ENCODE measurements at regions not wholly inside any gene's neighbourhood (a gene's known extent, or its start where the extent isn't known, plus 50 kb on each side); places are given as distances from the start of the nearest gene placed in this dataset.

DNA sequence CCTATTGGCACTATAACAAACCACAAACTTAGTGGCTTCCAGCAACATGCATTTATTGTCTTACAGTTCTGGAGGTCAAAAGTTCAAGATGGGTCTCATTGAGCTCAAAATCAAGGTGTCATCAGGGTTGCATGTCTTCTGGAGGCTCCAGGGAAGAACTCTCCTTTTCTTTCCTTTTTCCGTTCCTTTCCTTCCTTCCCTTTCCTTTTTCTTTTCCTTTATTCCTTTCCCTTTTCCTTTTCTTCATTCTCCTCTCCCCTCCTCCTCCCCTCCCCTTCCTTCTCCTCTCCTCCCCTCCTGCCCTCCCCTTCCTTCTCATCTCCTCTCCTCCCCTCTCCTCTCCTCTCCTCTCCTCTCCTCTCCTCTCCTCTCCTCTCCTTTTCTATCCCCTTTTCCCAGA is 460.2 kb upstream of the CDH4 start:
- POLR2A ChIA-PET, result no interaction called here
- Mint-ChIP-seq H3K36me3 (ENCODE audit: insufficient read depth, unreplicated experiment) (no peaks in the 10 kb centered on the region), H3K27ac (ENCODE audit: low read depth, unreplicated experiment) (no peak overlapping the region), H3K4me3 (ENCODE audit: unreplicated experiment) (no peak overlapping the region), H3K9me3 (ENCODE audit: unreplicated experiment) (no peaks in the 10 kb centered on the region), H3K27me3 (ENCODE audit: insufficient read depth, unreplicated experiment) (peaks cover 93% of the 10 kb centered on the region), H3K4me1 (ENCODE audit: insufficient read depth, unreplicated experiment) (no peaks in the 10 kb centered on the region)
- intact Hi-C loops (cut with micrococcal nuclease), result no loop called here
- CTCF ChIA-PET, result interaction anchor here (0.6 kb wide), 1 partner anchor 25 kb away, joined by 4 read pairs; no protein-coding TSS in a partner anchor
- DNase-seq (ENCODE audit: unreplicated experiment), result no peak
- TF ChIP-seq, protein P1, sequence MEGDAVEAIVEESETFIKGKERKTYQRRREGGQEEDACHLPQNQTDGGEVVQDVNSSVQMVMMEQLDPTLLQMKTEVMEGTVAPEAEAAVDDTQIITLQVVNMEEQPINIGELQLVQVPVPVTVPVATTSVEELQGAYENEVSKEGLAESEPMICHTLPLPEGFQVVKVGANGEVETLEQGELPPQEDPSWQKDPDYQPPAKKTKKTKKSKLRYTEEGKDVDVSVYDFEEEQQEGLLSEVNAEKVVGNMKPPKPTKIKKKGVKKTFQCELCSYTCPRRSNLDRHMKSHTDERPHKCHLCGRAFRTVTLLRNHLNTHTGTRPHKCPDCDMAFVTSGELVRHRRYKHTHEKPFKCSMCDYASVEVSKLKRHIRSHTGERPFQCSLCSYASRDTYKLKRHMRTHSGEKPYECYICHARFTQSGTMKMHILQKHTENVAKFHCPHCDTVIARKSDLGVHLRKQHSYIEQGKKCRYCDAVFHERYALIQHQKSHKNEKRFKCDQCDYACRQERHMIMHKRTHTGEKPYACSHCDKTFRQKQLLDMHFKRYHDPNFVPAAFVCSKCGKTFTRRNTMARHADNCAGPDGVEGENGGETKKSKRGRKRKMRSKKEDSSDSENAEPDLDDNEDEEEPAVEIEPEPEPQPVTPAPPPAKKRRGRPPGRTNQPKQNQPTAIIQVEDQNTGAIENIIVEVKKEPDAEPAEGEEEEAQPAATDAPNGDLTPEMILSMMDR (IDR thresholded peaks at IDR 0.05; ENCODE audit: unreplicated experiment), result no peak
- BruUV-seq (replicated peaks), result no TSS peak

DNA sequence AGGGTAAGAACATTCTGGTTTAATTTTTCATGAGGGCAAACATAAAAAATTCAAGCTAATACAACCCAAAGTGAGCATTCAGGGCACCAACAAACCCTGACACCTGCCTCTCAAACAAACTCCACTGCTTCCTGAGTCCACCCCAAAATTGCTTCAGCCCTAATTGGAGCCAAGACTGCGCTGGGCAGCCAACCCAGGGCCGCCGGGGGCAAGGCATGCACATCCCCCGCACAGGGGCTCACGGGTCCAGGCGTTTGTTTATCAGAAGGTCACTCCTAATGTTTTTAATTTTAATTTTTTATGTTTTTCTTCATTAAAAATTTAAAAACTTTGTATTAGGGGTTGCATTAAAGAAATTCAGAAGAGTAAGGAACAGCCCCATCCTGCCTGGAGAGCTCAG is 459.1 kb upstream of the CDH4 start:
- H3K9me3 Mint-ChIP-seq (ENCODE audit: unreplicated experiment), result no peaks in the 10 kb centered on the region
- no TSS peak for BruUV-seq (replicated peaks)
- no peak for DNase-seq (ENCODE audit: unreplicated experiment)
- ChIA-PET CTCF (no interaction called here), POLR2A (no interaction called here)
- H3K36me3 Mint-ChIP-seq (ENCODE audit: insufficient read depth, unreplicated experiment), result no peaks in the 10 kb centered on the region
- H3K27me3 Mint-ChIP-seq (ENCODE audit: insufficient read depth, unreplicated experiment), result peaks cover 94% of the 10 kb centered on the region
- H3K4me3 Mint-ChIP-seq (ENCODE audit: unreplicated experiment), result no peak overlapping the region
- no peaks in the 10 kb centered on the region for H3K4me1 Mint-ChIP-seq (ENCODE audit: insufficient read depth, unreplicated experiment)
- H3K27ac Mint-ChIP-seq (ENCODE audit: low read depth, unreplicated experiment), result no peak overlapping the region
- intact Hi-C loops (cut with micrococcal nuclease), result no loop called here
- TF ChIP-seq, protein P1 (IDR thresholded peaks at IDR 0.05; ENCODE audit: unreplicated experiment), result no peak

DNA sequence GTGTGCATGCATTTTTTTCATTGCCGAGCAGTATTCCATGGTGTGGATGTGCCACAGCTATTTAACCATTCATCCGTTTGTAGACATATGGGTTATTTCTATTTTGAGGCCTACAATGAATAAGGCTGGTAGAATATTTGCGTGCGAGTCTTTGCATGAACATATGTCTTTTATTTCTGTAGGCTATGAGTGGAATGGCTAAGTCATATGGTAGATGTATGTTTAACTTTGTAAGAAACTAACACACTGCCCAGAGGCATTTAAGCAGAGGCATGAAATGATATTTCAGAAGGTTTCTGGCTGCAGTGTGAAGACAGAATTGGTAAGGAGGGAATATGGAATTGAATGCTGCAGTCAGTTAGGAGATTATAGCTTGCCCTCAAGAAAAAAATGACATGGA is 457.4 kb upstream of the CDH4 start:
- TF ChIP-seq, protein P1 (IDR thresholded peaks at IDR 0.05; ENCODE audit: unreplicated experiment), result no peak
- no peaks in the 10 kb centered on the region for H3K9me3 Mint-ChIP-seq (ENCODE audit: unreplicated experiment)
- no peaks in the 10 kb centered on the region for H3K36me3 Mint-ChIP-seq (ENCODE audit: insufficient read depth, unreplicated experiment)
- intact Hi-C loops (cut with micrococcal nuclease), result no loop called here
- peaks cover 85% of the 10 kb centered on the region for H3K27me3 Mint-ChIP-seq (ENCODE audit: insufficient read depth, unreplicated experiment)
- DNase-seq (ENCODE audit: unreplicated experiment), result no peak
- H3K4me3 Mint-ChIP-seq (ENCODE audit: unreplicated experiment), result no peak overlapping the region
- no peaks in the 10 kb centered on the region for H3K4me1 Mint-ChIP-seq (ENCODE audit: insufficient read depth, unreplicated experiment)
- CTCF ChIA-PET, result interaction anchor here (0.8 kb wide), 1 partner anchor 354 kb away, joined by 3 read pairs; no protein-coding TSS in a partner anchor
- H3K27ac Mint-ChIP-seq (ENCODE audit: low read depth, unreplicated experiment), result no peak overlapping the region
- BruUV-seq (replicated peaks), result no TSS peak
- POLR2A ChIA-PET, result no interaction called here

DNA sequence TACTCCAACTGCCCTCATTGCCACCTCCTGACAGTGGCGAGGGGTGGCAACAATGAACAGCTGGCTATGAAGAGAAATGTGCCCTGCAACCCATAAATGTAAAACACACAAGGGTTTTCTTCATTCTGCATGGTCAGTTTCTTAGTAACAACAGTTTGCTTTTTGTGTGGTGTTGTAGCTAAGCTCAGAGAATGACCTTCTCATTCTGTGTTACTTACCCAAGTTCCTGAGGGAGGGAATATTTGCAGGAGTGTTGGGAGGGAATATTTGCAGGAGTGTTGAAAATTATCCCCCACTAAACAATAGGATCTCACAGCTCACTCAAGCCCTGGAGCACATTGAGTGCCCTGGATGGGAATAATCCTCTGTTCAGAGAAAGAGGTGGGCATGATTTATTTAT is 456.4 kb upstream of the CDH4 start:
- TF ChIP-seq, protein P1 (IDR thresholded peaks at IDR 0.05; ENCODE audit: unreplicated experiment), result no peak
- no peak overlapping the region for H3K27ac Mint-ChIP-seq (ENCODE audit: low read depth, unreplicated experiment)
- DNase-seq (ENCODE audit: unreplicated experiment), result no peak
- no peaks in the 10 kb centered on the region for H3K4me1 Mint-ChIP-seq (ENCODE audit: insufficient read depth, unreplicated experiment)
- no peaks in the 10 kb centered on the region for H3K36me3 Mint-ChIP-seq (ENCODE audit: insufficient read depth, unreplicated experiment)
- H3K27me3 Mint-ChIP-seq (ENCODE audit: insufficient read depth, unreplicated experiment), result peaks cover 84% of the 10 kb centered on the region
- intact Hi-C loops (cut with micrococcal nuclease), result no loop called here
- ChIA-PET POLR2A (no interaction called here), CTCF (no interaction called here)
- H3K4me3 Mint-ChIP-seq (ENCODE audit: unreplicated experiment), result no peak overlapping the region
- H3K9me3 Mint-ChIP-seq (ENCODE audit: unreplicated experiment), result no peaks in the 10 kb centered on the region
- no TSS peak for BruUV-seq (replicated peaks)
